Fibroblast of villous mesenchyme (primary cell): ENCODE measurements at regions not wholly inside any gene's neighbourhood (a gene's known extent, or its start where the extent isn't known, plus 50 kb on each side); places are given as distances from the start of the nearest gene placed in this dataset.
"Not testable (repeated sequence)": the region's sequence is repeated elsewhere in the genome, so short reads cannot be mapped to it uniquely, and the experiment has no call there.

Source experiments
- DNase-seq: peaks from one replicate; pipeline ENCODE4 v3.0.0-alpha.2; 2010; ENCODE audit warnings: low read depth
- H3K4me3 ChIP-seq: 2 replicates; pipeline ENCODE4 v1.5.1; 2011; ENCODE audit warnings: low read depth, mild to moderate bottlenecking, low read length
- CTCF ChIP-seq: IDR thresholded peaks from 2 replicates; pipeline ENCODE4 v1.5.1; 2012; ENCODE audit warnings: low read depth, mild to moderate bottlenecking, low read length; ENCODE audit not compliant: insufficient read depth

- TF ChIP-seq CTCF = no peak
- no peak overlapping the region for H3K4me3 ChIP-seq
Observed at GRCh38 chr9:103545260-103545659, 548.8 kb upstream of the SMC2 start.

GRCh38 chr9:103552712-103553111 lies 541.4 kb upstream of the SMC2 start:
- no peak for DNase-seq
- no peak overlapping the region for H3K4me3 ChIP-seq
- no peak for TF ChIP-seq CTCF

More at GRCh38 chr9:103545260-103545659, 548.8 kb upstream of the SMC2 start:
- no peak for DNase-seq

- TF ChIP-seq CTCF = no peak
- no peak for DNase-seq
- H3K4me3 ChIP-seq = no peak overlapping the region
Observed at GRCh38 chr9:103574056-103574455, 520.1 kb upstream of the SMC2 start.

GRCh38 chr9:103586721-103587120 lies 507.4 kb upstream of the SMC2 start:
- H3K4me3 ChIP-seq = no peak overlapping the region
- no peak for TF ChIP-seq CTCF
- no peak for DNase-seq

GRCh38 chr9:103601287-103601686 lies 492.8 kb upstream of the SMC2 start:
- TF ChIP-seq CTCF = no peak
- no peak overlapping the region for H3K4me3 ChIP-seq
- no peak for DNase-seq

- not testable (repeated sequence) for H3K4me3 ChIP-seq, DNase-seq
Observed at GRCh38 chr9:103611950-103612349, 482.2 kb upstream of the SMC2 start.

GRCh38 chr9:103615994-103616393 lies 478.1 kb upstream of the SMC2 start:
- no peak for DNase-seq
- no peak for TF ChIP-seq CTCF
- H3K4me3 ChIP-seq = no peak overlapping the region
